ENCODE measurements at regions not wholly inside any gene's neighbourhood (a gene's known extent, or its start where the extent isn't known, plus 50 kb on each side); places are given as distances from the start of the nearest gene placed in this dataset.

DNA sequence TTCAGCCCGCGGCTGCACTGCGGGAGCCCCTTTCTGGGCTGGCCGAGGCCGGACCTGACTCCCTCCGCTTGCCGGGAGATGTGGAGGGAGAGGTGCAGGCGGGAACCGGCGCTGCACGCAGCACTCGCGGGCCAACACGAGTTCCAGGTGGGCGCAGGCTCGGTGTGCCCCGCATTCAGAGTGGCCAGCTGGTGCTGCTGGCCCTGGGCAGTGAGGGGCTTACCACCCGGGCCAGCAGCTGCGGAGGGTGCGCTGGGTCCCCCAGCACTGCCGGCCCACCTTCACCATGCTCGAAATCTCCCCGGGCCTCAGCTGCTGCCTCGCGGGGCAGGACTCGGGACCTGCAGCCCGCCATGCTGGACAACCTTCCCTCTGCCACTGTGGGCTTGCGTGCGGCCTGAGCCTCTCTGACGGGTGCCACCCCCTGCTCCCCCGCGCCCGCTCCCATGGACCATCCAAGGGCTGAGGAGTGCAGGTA, 733.5 kb upstream of the CCDC54 start:
- in situ Hi-C loops (cut with HindIII; ENCODE audit: low sequenced_read_pairs), result no loop called here
- DNase-seq (ENCODE audit: low read depth), result no peak
- no peak overlapping the region for H3K4me3 ChIP-seq (ENCODE audit: low read depth, low read length)
- TF ChIP-seq CTCF (IDR thresholded peaks at IDR 0.05; ENCODE audit: low read depth, low read length, missing control alignments), result no peak

GRCh38 chr3:106673926-106674569, 703.2 kb upstream of the CCDC54 start:
- TF ChIP-seq CTCF (IDR thresholded peaks at IDR 0.05; ENCODE audit: low read depth, low read length, missing control alignments), result no peak
- DNase-seq (ENCODE audit: low read depth), result no peak
- in situ Hi-C loops (cut with HindIII; ENCODE audit: low sequenced_read_pairs), result no loop called here
- H3K4me3 ChIP-seq (ENCODE audit: low read depth, low read length), result no peak overlapping the region

DNA sequence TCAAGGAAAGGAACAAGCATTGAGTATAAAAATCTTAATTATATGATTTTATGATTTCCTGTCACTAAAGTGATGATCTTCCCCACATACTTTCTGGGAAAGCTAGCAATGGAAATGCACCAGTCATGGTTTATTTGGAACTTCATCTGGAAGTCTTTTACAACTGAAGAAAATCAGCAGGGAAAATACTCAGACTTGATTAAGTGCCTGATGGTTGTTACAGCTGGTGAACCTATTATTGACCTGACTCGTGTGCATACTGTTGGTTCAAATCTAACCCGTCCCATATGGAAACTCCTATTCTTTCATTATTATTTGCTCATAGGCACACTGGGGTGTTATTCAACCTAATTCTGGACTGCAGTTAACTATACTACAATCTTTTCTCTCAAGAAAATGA, 701.8 kb upstream of the CCDC54 start:
- DNase-seq (ENCODE audit: low read depth), result no peak
- in situ Hi-C loops (cut with HindIII; ENCODE audit: low sequenced_read_pairs), result no loop called here
- TF ChIP-seq CTCF (IDR thresholded peaks at IDR 0.05; ENCODE audit: low read depth, low read length, missing control alignments), result no peak
- H3K4me3 ChIP-seq (ENCODE audit: low read depth, low read length), result no peak overlapping the region

DNA sequence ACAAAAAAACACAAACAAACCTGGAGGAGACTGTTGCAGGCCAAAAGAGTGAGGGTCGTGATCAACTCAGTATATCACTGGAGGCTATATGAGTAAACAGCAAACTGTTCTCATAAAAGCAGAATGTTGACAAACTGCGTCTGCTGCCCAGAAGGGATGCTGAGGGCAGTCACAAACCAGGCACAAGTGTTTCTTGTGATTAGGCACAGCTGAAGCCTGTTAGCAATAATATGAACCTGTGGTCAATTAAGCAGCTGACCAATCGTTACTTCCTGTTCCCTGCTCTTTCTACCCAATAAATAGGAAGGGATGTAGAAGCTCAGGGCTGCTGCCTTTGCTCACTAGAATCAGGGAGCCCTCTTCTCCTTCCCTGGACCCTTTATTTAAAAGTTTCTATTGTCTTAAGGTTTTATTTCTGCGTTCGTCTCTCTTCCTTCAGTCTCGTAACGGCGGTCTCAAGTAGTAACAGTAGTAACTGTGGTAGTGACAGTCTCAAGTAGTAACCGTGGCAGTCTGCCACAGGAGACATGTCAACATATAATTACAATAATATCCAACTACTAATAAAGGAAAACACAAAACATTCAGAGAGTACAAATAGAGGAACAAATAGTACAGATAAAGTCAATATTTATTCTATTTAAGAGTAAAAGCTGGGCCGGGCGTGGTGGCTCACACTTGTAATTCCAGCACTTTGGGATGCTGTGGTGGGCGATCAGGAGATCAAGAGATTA, 698.4 kb upstream of the CCDC54 start:
- no peak for TF ChIP-seq CTCF (IDR thresholded peaks at IDR 0.05; ENCODE audit: low read depth, low read length, missing control alignments)
- no peak for DNase-seq (ENCODE audit: low read depth)
- in situ Hi-C loops (cut with HindIII; ENCODE audit: low sequenced_read_pairs), result no loop called here

DNA sequence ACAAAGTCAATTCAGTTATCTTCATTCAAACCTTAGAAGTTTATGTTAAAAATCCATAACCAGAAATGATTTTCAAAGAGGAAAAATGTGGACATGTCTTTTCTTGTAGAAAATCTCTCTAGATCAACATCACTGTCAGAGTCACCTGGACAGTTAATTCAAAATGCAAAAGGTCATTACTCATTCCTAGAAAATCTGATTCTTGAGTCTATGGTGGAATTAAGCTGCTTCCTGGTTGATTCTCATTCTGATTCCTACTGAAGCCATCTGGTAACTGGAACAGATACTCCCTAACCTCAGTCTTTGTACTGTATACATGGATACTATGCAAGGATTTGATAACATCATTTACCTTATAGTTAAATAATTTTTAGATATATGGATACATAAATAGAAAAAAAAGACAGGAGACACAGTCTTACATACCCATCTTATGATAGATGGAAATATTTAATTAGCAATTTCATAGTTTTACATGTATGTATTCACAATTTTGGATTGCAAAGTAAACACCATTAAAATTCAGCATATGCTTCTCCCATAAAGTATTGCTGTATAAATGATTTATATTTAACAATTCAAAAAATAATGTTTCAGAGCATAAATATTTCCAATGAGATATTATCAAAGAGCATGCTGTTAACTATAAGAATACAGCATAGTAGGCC, 693.2 kb upstream of the CCDC54 start:
- no peak for TF ChIP-seq CTCF (IDR thresholded peaks at IDR 0.05; ENCODE audit: low read depth, low read length, missing control alignments)
- H3K4me3 ChIP-seq (ENCODE audit: low read depth, low read length), result no peak overlapping the region
- in situ Hi-C loops (cut with HindIII; ENCODE audit: low sequenced_read_pairs), result no loop called here
- DNase-seq (ENCODE audit: low read depth), result no peak

More for the DNA sequence above, 698.4 kb upstream of the CCDC54 start:
- no peak overlapping the region for H3K4me3 ChIP-seq (ENCODE audit: low read depth, low read length)

DNA sequence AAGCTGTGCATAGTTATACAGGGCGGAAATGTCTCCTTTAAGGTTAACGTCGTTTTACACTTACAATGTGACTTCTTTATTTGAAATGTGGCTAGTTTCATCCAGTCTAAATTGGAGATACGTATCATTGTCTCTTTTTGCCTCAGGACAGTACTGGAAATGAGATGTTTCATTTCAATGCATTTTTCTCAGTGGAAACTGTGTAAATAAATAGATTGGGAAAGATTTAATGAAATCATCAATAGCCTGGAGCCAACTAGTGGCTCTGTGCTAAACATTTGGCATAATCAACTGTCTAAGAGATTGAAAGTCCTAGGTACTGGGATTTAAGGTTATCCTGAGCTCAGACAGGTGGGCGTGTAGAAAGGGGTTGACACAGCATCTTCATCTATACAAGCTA, 691.5 kb upstream of the CCDC54 start:
- in situ Hi-C loops (cut with HindIII; ENCODE audit: low sequenced_read_pairs), result no loop called here
- no peak overlapping the region for H3K4me3 ChIP-seq (ENCODE audit: low read depth, low read length)
- DNase-seq (ENCODE audit: low read depth), result no peak
- TF ChIP-seq CTCF (IDR thresholded peaks at IDR 0.05; ENCODE audit: low read depth, low read length, missing control alignments), result no peak

All from astrocyte of the cerebellum (primary cell).